ENCODE measurements at regions not wholly inside any gene's neighbourhood (a gene's known extent, or its start where the extent isn't known, plus 50 kb on each side); places are given as distances from the start of the nearest gene placed in this dataset.
"Not testable (repeated sequence)": the region's sequence is repeated elsewhere in the genome, so short reads cannot be mapped to it uniquely, and the experiment has no call there.

DNA sequence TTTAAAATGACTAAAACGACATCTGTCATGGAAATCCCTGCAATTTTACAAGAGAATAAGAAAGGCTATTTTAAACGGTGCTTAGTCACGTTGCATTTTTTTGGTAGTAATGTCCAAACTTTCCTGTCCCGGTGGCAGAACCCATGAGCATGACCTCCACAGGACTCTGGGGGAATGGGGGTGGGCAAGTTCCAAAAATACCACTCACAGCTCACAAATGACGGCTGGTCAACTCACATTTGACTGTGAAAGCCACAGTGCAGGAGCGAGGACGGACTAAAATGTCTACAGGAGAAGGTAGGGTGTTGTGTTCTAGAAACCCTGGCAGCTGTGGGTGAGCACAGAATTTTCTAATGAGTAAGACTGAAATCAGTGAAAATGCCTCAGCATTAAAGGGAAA, 331.5 kb downstream of the BCL2L11 start:
- TF ChIP-seq, protein P1, sequence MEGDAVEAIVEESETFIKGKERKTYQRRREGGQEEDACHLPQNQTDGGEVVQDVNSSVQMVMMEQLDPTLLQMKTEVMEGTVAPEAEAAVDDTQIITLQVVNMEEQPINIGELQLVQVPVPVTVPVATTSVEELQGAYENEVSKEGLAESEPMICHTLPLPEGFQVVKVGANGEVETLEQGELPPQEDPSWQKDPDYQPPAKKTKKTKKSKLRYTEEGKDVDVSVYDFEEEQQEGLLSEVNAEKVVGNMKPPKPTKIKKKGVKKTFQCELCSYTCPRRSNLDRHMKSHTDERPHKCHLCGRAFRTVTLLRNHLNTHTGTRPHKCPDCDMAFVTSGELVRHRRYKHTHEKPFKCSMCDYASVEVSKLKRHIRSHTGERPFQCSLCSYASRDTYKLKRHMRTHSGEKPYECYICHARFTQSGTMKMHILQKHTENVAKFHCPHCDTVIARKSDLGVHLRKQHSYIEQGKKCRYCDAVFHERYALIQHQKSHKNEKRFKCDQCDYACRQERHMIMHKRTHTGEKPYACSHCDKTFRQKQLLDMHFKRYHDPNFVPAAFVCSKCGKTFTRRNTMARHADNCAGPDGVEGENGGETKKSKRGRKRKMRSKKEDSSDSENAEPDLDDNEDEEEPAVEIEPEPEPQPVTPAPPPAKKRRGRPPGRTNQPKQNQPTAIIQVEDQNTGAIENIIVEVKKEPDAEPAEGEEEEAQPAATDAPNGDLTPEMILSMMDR (IDR thresholded peaks at IDR 0.05), result not testable (repeated sequence)
- not testable (repeated sequence) for TF ChIP-seq POLR2A (IDR thresholded peaks at IDR 0.05)

Measured in Peyer's patch (tissue), 4 donors.